ENCODE measurements at regions not wholly inside any gene's neighbourhood (a gene's known extent, or its start where the extent isn't known, plus 50 kb on each side); places are given as distances from the start of the nearest gene placed in this dataset.

GRCh38 chr2:145303536-145303935 is 783.6 kb upstream of the ZEB2 start (continued):
- TF ChIP-seq KLF16 (tag by site-specific recombination; IDR thresholded peaks at IDR 0.05) (no peak), ZBTB21 (tag by site-specific recombination; IDR thresholded peaks at IDR 0.05) (no peak)

GRCh38 chr2:145302886-145303285 is 783.0 kb upstream of the ZEB2 start:
- CTCF ChIA-PET: interaction anchor here (0.6 to 0.7 kb wide), 2 partner anchors 487 to 1671 kb away, joined by 4 to 6 read pairs; no protein-coding TSS in a partner anchor

GRCh38 chr2:145302451-145302850 is 782.5 kb upstream of the ZEB2 start:
- POLR2A ChIA-PET: no interaction called here
- CTCF ChIA-PET: interaction anchor here (0.7 kb wide), 1 partner anchor 1672 kb away, joined by 4 read pairs; no protein-coding TSS in a partner anchor
- no peaks in the 10 kb centered on the region for H3K36me3 ChIP-seq (ENCODE audit: control insufficient read depth in 2 of 2, insufficient read depth in 1 of 2, low read length in 2 of 2)
- no peak overlapping the region for H3K4me3 ChIP-seq (ENCODE audit: low read depth, low read length)
- no peaks in the 10 kb centered on the region for H3K9me3 ChIP-seq (ENCODE audit: control insufficient read depth, insufficient read depth, low read depth, low read length)
- TF ChIP-seq BCL11B (tag by site-specific recombination; IDR thresholded peaks at IDR 0.05; ENCODE audit: low read depth) (no peak), ZBTB6 (tag by site-specific recombination; IDR thresholded peaks at IDR 0.05) (no peak), ZNF248 (tag by site-specific recombination; IDR thresholded peaks at IDR 0.05) (no peak), OVOL3 (tag by site-specific recombination; IDR thresholded peaks at IDR 0.05) (no peak), ZNF16 (tag by site-specific recombination; IDR thresholded peaks at IDR 0.05; ENCODE audit: low read depth) (no peak)
- H3K27ac ChIP-seq (ENCODE audit: extremely low read depth, low read depth, low read length): no peak overlapping the region
- no peaks in the 10 kb centered on the region for H3K4me1 ChIP-seq (ENCODE audit: control insufficient read depth, insufficient read depth, low read length)

More at GRCh38 chr2:145302886-145303285, 783.0 kb upstream of the ZEB2 start:
- Histone ChIP-seq H3K4me1 (ENCODE audit: control insufficient read depth, insufficient read depth, low read length) (no peaks in the 10 kb centered on the region), H3K9me3 (ENCODE audit: control insufficient read depth, insufficient read depth, low read depth, low read length) (no peaks in the 10 kb centered on the region), H3K36me3 (ENCODE audit: control insufficient read depth in 2 of 2, insufficient read depth in 1 of 2, low read length in 2 of 2) (no peaks in the 10 kb centered on the region), H3K4me3 (ENCODE audit: low read depth, low read length) (no peak overlapping the region), H3K27ac (ENCODE audit: extremely low read depth, low read depth, low read length) (no peak overlapping the region)
- TF ChIP-seq ZNF692 (tag by site-specific recombination; IDR thresholded peaks at IDR 0.05) (no peak), ZBTB49 (tag by site-specific recombination; IDR thresholded peaks at IDR 0.05; ENCODE audit: low read depth) (no peak), ZNF37A (tag by site-specific recombination; IDR thresholded peaks at IDR 0.05) (no peak), ZNF701 (tag by site-specific recombination; IDR thresholded peaks at IDR 0.05) (no peak), ZNF416 (tag by site-specific recombination; IDR thresholded peaks at IDR 0.05) (no peak), ZNF354C (tag by site-specific recombination; IDR thresholded peaks at IDR 0.05; ENCODE audit: borderline replicate concordance, low read depth) (no peak), ZNF596 (tag by site-specific recombination; IDR thresholded peaks at IDR 0.05) (no peak), ZNF792 (tag by site-specific recombination; IDR thresholded peaks at IDR 0.05) (no peak), ZBTB6 (tag by site-specific recombination; IDR thresholded peaks at IDR 0.05) (no peak)
- POLR2A ChIA-PET: no interaction called here

Data from HEK293 (cell line).